Osteocyte (in vitro differentiated cells): ENCODE measurements at regions not wholly inside any gene's neighbourhood (a gene's known extent, or its start where the extent isn't known, plus 50 kb on each side); places are given as distances from the start of the nearest gene placed in this dataset.

Experiments used
- DNase-seq: peaks from one replicate; pipeline ENCODE4 v3.0.0; 2021; ENCODE audit warnings: mixed read lengths; ENCODE audit not compliant: unreplicated experiment; ENCODE audit errors: extremely low spot score
- H3K27ac Mint-ChIP-seq: one replicate; pipeline ENCODE4 v1.8.0; 2021; ENCODE audit warnings: mild to moderate bottlenecking, mixed read lengths; ENCODE audit not compliant: unreplicated experiment
- H3K27me3 Mint-ChIP-seq: one replicate; pipeline ENCODE4 v1.8.0; 2021; ENCODE audit warnings: mixed read lengths; ENCODE audit not compliant: unreplicated experiment
- H3K36me3 Mint-ChIP-seq: one replicate; pipeline ENCODE4 v1.8.0; 2021; ENCODE audit warnings: mixed read lengths; ENCODE audit not compliant: unreplicated experiment
- H3K4me1 Mint-ChIP-seq: one replicate; pipeline ENCODE4 v1.8.0; 2021; ENCODE audit warnings: mixed read lengths; ENCODE audit not compliant: unreplicated experiment
- H3K4me3 Mint-ChIP-seq: one replicate; pipeline ENCODE4 v1.8.0; 2021; ENCODE audit warnings: mild to moderate bottlenecking, moderate library complexity, mixed read lengths; ENCODE audit not compliant: unreplicated experiment
- H3K9me3 Mint-ChIP-seq: one replicate; pipeline ENCODE4 v1.8.0; 2021; ENCODE audit warnings: mixed read lengths; ENCODE audit not compliant: unreplicated experiment
- CTCF ChIP-seq: fragments of 200-600 bp; sonication (generic); IDR thresholded peaks from 2 replicates; pipeline ENCODE4 v1.5.0; 2021; ENCODE audit warnings: antibody characterized with exemption, mild to moderate bottlenecking, moderate library complexity

GRCh38 chr5:28216939-28217360 is 1178.6 kb upstream of the CDH9 start:
- Mint-ChIP-seq H3K27me3 (peaks cover 15% of the 10 kb centered on the region), H3K36me3 (no peaks in the 10 kb centered on the region), H3K4me3 (no peak overlapping the region), H3K9me3 (no peaks in the 10 kb centered on the region), H3K27ac (no peak overlapping the region), H3K4me1 (no peaks in the 10 kb centered on the region)
- no peak for DNase-seq
- TF ChIP-seq CTCF, result no peak

GRCh38 chr5:28215091-28215490 is 1176.7 kb upstream of the CDH9 start:
- Mint-ChIP-seq H3K27ac (no peak overlapping the region), H3K27me3 (peaks cover 15% of the 10 kb centered on the region), H3K36me3 (no peaks in the 10 kb centered on the region), H3K9me3 (no peaks in the 10 kb centered on the region), H3K4me3 (no peak overlapping the region), H3K4me1 (no peaks in the 10 kb centered on the region)
- TF ChIP-seq CTCF, result no peak
- DNase-seq, result no peak

DNA sequence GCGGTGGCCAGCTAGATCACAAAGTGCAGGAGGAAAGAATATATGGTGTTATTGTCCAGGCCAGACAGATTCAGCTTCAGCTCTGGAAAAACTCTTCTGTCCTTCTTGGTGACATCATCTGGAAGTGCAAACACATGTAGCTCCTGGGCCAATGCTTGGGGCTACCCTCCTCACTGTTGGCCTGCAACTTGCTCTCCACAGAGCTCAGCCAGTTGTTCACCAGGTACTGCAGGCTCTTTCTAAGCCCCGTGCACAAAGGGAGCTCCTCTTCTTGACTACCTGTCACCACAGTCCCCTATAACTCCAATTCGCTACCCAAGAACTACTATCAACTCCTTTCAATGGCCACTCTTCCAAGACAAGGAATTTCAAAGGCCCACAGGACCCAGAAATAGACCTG is 1175.9 kb upstream of the CDH9 start:
- H3K36me3 Mint-ChIP-seq, result no peaks in the 10 kb centered on the region
- no peaks in the 10 kb centered on the region for H3K9me3 Mint-ChIP-seq
- H3K27ac Mint-ChIP-seq, result no peak overlapping the region
- no peak for DNase-seq
- H3K27me3 Mint-ChIP-seq, result peaks cover 10% of the 10 kb centered on the region
- H3K4me3 Mint-ChIP-seq, result no peak overlapping the region
- no peak for TF ChIP-seq CTCF
- no peaks in the 10 kb centered on the region for H3K4me1 Mint-ChIP-seq

DNA sequence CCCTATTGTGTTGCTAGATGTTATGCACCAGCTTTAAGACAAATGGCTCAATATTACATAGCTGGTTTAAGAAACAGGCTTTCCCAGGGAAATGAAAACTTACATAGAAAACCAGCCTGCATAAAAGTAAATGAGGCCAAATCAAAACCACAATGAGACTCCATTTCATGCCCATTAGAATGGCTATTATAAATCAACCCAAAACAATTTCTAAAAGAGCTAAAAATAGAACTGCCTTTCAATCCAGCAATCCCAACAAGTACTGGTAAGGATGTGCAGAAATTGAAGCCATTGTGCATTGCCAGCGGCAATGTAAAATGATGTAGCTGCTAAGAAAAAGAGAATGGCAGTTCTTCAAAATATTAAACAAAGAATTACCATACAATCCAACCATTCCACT is 1170.0 kb upstream of the CDH9 start:
- no peak for DNase-seq
- Mint-ChIP-seq H3K27ac (no peak overlapping the region), H3K27me3 (peaks cover 22% of the 10 kb centered on the region), H3K4me3 (no peak overlapping the region), H3K36me3 (no peaks in the 10 kb centered on the region), H3K4me1 (no peaks in the 10 kb centered on the region), H3K9me3 (no peaks in the 10 kb centered on the region)
- no peak for TF ChIP-seq CTCF

DNA sequence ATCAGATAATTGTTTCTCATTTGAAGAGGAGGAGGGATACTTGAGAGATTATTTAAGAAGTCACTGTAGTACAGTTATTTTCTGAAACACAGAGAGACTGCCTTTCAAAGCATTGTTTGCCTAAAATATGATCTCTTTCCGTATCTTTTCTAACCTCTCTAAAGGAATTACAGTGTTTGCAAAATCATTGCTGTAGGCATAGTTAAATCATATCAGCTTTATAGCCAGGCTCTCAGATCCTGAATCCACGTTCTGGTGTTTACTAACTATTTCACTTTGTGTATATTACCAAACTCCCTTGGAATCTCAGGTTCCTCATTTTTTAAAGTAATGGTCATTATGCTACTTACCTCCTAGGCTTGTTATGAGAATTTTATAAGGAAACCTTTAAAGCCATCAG is 1151.6 kb upstream of the CDH9 start:
- no peaks in the 10 kb centered on the region for H3K9me3 Mint-ChIP-seq
- H3K36me3 Mint-ChIP-seq, result no peaks in the 10 kb centered on the region
- no peak for TF ChIP-seq CTCF
- no peak for DNase-seq
- H3K27ac Mint-ChIP-seq, result no peak overlapping the region
- H3K4me1 Mint-ChIP-seq, result no peaks in the 10 kb centered on the region
- no peaks in the 10 kb centered on the region for H3K27me3 Mint-ChIP-seq
- H3K4me3 Mint-ChIP-seq, result no peak overlapping the region
